ENCODE measurements at regions not wholly inside any gene's neighbourhood (a gene's known extent, or its start where the extent isn't known, plus 50 kb on each side); places are given as distances from the start of the nearest gene placed in this dataset.

DNA sequence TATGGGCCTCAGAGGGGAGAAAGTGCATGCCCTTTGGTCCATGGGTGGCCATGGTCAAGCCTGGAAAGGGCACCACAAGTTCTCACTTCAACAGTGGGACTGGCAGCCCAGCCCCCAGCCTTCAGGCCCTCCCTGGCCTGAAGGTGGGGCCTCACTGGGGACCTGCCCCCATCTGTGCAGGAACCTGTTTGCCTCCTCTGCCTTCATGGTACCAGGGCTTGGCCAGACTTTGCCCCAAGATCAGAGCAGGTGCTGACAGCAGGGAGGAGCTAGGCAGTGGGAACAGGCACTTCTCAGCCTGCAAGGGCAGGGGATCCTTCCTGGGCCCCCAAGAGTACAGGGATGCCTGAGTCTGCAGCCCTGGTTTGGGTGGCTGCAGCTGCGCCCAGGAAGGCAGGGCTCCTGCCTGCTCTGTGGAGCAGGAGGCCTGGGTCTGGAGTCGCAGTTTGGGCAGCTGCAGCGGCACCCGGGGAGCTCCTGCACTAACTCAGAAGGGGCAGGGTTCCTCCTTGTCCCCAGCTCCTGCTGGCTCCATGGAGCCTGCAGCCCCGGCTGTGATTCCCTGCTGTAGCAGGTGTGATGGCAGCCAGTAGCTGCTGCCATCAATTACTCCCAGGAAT, 460.1 kb upstream of the NCAM2 start:
- no peak for TF ChIP-seq ZFX (IDR thresholded peaks at IDR 0.05)
- TF ChIP-seq, protein P1, sequence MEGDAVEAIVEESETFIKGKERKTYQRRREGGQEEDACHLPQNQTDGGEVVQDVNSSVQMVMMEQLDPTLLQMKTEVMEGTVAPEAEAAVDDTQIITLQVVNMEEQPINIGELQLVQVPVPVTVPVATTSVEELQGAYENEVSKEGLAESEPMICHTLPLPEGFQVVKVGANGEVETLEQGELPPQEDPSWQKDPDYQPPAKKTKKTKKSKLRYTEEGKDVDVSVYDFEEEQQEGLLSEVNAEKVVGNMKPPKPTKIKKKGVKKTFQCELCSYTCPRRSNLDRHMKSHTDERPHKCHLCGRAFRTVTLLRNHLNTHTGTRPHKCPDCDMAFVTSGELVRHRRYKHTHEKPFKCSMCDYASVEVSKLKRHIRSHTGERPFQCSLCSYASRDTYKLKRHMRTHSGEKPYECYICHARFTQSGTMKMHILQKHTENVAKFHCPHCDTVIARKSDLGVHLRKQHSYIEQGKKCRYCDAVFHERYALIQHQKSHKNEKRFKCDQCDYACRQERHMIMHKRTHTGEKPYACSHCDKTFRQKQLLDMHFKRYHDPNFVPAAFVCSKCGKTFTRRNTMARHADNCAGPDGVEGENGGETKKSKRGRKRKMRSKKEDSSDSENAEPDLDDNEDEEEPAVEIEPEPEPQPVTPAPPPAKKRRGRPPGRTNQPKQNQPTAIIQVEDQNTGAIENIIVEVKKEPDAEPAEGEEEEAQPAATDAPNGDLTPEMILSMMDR (conservative IDR thresholded peaks at IDR 0.05) = no peak
- no peak overlapping the region for H3K27ac ChIP-seq

DNA sequence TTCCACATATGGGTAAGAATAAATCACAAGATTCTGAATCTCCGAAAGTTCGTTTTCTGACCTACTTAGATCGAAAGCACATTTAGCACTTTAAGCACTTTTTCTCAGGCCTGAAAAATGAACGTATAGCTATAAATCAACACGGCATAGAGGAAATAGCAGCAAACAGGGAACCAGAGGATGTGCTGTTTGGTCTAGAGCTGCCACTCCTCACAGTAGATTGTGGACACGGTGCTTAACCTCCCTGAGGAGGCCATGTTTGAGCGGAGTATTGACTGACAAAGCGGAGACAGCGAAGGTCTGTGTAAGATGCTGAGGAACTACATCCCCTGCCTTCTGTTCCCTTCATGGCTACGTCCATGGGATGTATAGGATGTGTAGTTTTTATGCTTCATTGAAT, 452.8 kb upstream of the NCAM2 start:
- H3K27ac ChIP-seq = no peak overlapping the region
- TF ChIP-seq, protein P1 (conservative IDR thresholded peaks at IDR 0.05) = no peak
- no peak for TF ChIP-seq ZFX (IDR thresholded peaks at IDR 0.05)

DNA sequence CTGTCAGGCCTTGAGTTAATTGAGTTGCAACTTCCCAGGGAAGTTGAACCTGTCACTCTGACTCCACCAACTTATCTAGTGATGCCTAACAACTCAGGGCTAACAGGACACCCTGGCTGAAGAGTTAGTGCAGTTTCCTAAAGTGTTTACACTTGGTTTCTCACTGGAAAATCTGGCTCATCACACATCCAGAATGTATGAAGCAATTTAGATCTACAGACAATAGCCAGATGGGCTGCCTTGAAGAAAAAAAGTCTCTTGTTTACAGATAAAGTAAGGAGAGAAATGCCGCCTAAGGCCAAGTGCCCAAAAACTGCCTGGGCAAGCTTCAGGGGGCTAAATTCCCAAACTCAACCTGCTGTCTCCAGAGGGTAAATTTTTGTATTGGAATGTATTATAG, 446.3 kb upstream of the NCAM2 start:
- TF ChIP-seq, protein P1 (conservative IDR thresholded peaks at IDR 0.05) = no peak
- TF ChIP-seq ZFX (IDR thresholded peaks at IDR 0.05) = no peak
- no peak overlapping the region for H3K27ac ChIP-seq

DNA sequence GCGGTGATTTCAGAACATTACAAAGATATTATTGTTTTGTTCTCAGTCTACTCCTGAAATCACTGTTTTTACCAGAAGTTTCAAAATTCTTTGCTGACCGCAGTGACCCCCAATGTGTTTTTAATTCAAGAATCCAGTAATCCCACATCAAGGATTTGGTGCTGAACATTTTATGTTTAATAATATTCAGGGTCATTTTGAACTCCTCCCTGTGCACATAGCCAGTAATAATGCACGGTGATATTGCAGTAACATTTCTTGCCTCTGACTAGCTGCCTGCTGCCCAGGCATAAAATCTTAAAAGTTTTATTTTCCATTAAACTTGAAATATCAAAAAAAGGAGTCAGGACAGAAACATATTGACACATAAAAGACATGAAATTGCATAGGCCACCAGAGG, 443.4 kb upstream of the NCAM2 start:
- TF ChIP-seq, protein P1 (conservative IDR thresholded peaks at IDR 0.05) = no peak
- TF ChIP-seq ZFX (IDR thresholded peaks at IDR 0.05) = no peak
- H3K27ac ChIP-seq = no peak overlapping the region

DNA sequence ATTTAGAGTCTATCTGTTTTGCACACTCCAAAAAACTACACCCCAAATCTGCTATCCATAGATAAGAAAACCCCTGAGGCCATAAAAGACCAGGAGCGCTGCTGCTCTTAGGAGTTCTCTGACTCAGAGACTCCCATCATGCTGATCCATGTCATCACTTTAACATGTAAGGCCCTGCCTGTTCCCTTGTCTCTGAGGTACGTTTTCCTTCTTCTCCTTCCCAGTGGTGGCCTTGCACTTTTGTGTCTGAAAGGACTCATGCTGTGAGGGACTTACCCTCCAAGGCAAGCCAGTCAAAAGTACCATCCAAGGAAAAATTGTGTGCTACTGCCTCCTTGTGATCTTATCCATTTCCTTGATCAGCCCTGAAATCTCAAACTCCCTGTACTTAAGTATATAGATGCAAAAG, 427.4 kb upstream of the NCAM2 start:
- H3K27ac ChIP-seq = no peak overlapping the region

DNA sequence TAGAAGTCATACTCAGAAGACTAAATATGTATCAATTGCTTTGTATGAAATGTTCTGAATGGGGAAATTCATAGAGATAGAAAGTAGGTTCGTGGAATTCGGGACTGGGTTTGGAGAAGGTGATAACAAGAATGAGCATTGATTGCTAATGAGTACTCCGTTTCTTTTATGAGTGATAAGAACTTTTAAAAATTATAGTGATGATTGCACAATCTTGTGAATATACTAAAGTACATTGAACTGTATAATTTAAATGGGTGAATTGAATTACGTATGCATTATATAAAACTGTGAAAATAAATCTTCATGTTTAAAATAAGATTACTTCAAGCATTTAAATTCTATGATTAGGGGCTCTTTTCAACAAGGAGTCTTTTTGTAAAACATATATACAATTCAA, 425.6 kb upstream of the NCAM2 start:
- no peak overlapping the region for H3K27ac ChIP-seq
- no peak for TF ChIP-seq ZFX (IDR thresholded peaks at IDR 0.05)
- TF ChIP-seq, protein P1 (conservative IDR thresholded peaks at IDR 0.05) = no peak

More for the DNA sequence above, 427.4 kb upstream of the NCAM2 start:
- TF ChIP-seq, protein P1 (conservative IDR thresholded peaks at IDR 0.05) = peak; percentile 23
- no peak for TF ChIP-seq ZFX (IDR thresholded peaks at IDR 0.05)

DNA sequence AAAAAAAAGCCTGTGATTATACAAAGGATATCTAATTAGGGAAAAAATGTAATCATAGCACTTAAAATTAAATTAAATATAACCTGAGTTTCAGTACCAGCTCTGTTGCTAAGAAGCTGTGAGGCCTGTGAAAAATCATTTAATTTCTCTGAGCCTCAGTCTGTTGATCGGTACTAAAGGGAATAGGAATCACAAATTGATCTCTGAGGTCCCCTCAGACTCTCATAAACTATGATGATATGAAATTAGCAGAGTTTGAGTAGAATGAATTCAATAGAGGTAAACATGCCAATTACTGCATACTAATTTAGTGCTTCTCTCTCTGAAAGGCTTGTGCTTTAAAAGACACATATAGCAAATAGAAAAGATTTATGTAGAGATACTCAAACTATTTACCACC, 416.8 kb upstream of the NCAM2 start:
- no peak overlapping the region for H3K27ac ChIP-seq
- TF ChIP-seq, protein P1 (conservative IDR thresholded peaks at IDR 0.05) = no peak
